Gastrocnemius medialis (tissue), 4 donors: ENCODE measurements at regions not wholly inside any gene's neighbourhood (a gene's known extent, or its start where the extent isn't known, plus 50 kb on each side); places are given as distances from the start of the nearest gene placed in this dataset.

Experiments used
- ATAC-seq, 2 donors: fragments of 150-250 bp; one replicate each; pipeline ENCODE4 v1.9.1; 2016
- DNase-seq, 2 donors: peaks; one replicate each; pipeline ENCODE4 v3.0.0-alpha.2; 2019
- H3K27ac ChIP-seq, 4 donors: fragments of 200-600 bp; sonication (generic); 1 replicate in 1 of 4; 2 replicates in 3 of 4; pipeline ENCODE4 v1.5.1; 2016 to 2018; ENCODE audit warnings: mild to moderate bottlenecking in 2 of 4, moderate library complexity in 1 of 4
- H3K27me3 ChIP-seq, 3 donors: fragments of 200-600 bp; sonication (generic) in 2 of 3; 1 replicate in 1 of 3; 2 replicates in 2 of 3; pipeline versions ENCODE4 v1.5.1 to v1.6.0; 2016 to 2019; ENCODE audit warnings: mild to moderate bottlenecking in 1 of 3, moderate library complexity in 1 of 3
- H3K36me3 ChIP-seq, 2 donors: fragments of 200-600 bp; sonication (generic) in 1 of 2; one replicate each; pipeline ENCODE4 v1.5.1; 2017 to 2018
- H3K4me1 ChIP-seq, 2 donors: fragments of 200-600 bp; sonication (generic) in 1 of 2; one replicate each; pipeline ENCODE4 v1.5.1; 2016 to 2017; ENCODE audit warnings: mild to moderate bottlenecking in 2 of 2
- H3K4me3 ChIP-seq, 4 donors: fragments of 200-600 bp; sonication (generic) in 3 of 4; 1 replicate in 1 of 4; 2 replicates in 3 of 4; pipeline ENCODE4 v1.5.1; 2016 to 2019; ENCODE audit warnings: mild to moderate bottlenecking in 2 of 4
- H3K9me3 ChIP-seq, 3 donors: fragments of 200-600 bp; sonication (generic) in 2 of 3; 1 replicate in 1 of 3; 2 replicates in 2 of 3; pipeline ENCODE4 v1.5.1; 2016 to 2019
- CTCF ChIP-seq, 5 experiments: fragments of 450-650 bp in 3 of 5; fragments of 200-600 bp in 2 of 5; sonication (generic) in 2 of 5; IDR thresholded peaks in 4 of 5; conservative IDR thresholded peaks in 1 of 5; 1 replicate in 4 of 5; 2 replicates in 1 of 5; pipeline ENCODE4 v1.5.1; 2016 to 2019; ENCODE audit warnings: antibody characterized with exemption in 5 of 5, mild to moderate bottlenecking in 3 of 5, moderate library complexity in 3 of 5
- POLR2A ChIP-seq, 2 donors: fragments of 450-650 bp; IDR thresholded peaks; one replicate each; pipeline ENCODE4 v1.6.1; 2017; ENCODE audit warnings: antibody characterized with exemption in 2 of 2, mild to moderate bottlenecking in 2 of 2, moderate library complexity in 2 of 2
- in situ Hi-C, 4 donors: fragments of 200-750 bp; cut with MboI; loops; one replicate each; pipeline versions ENCODE4 v1.15.0 to v1.8.0; 2017; ENCODE audit warnings: low sequenced_read_pairs in 4 of 4
- intact Hi-C: fragments of 100-400 bp; cut with DNase I; formaldehyde crosslinking; loops from one replicate; pipeline ENCODE4 v1.15.1; 2023; ENCODE audit warnings: low total_unique reads

- intact Hi-C loops, result no loop called here
- in situ Hi-C loops, result no loop called here
- ATAC-seq (no peak), DNase-seq (no peak)
- Histone ChIP-seq H3K27me3 (no peaks in the 10 kb centered on the region), H3K36me3 (no peaks in the 10 kb centered on the region), H3K27ac (no peak overlapping the region), H3K4me1 (no peaks in the 10 kb centered on the region), H3K9me3 (no peaks in the 10 kb centered on the region), H3K4me3 (no peak overlapping the region)
- no peak for TF ChIP-seq POLR2A (IDR thresholded peaks at IDR 0.05)
- TF ChIP-seq CTCF (IDR thresholded peaks at IDR 0.05 in 4 of 5, conservative IDR thresholded peaks at IDR 0.05 in 1 of 5), result no peak
Observed at GRCh38 chr5:4222821-4223220, 627.2 kb downstream of the IRX1 start.

- no peaks in the 10 kb centered on the region for H3K36me3 ChIP-seq
- no peak overlapping the region for H3K4me3 ChIP-seq
- H3K4me1 ChIP-seq, result no peaks in the 10 kb centered on the region
- in situ Hi-C loops, result no loop called here
- TF ChIP-seq CTCF (IDR thresholded peaks at IDR 0.05 in 4 of 5, conservative IDR thresholded peaks at IDR 0.05 in 1 of 5) (no peak), POLR2A (IDR thresholded peaks at IDR 0.05) (no peak)
- intact Hi-C loops, result no loop called here
- H3K9me3 ChIP-seq, result no peaks in the 10 kb centered on the region
- DNase-seq (no peak), ATAC-seq (no peak)
- no peak overlapping the region for H3K27ac ChIP-seq
- no peaks in the 10 kb centered on the region for H3K27me3 ChIP-seq
Observed at GRCh38 chr5:4225741-4226140, 630.1 kb downstream of the IRX1 start.

- DNase-seq, result no peak
- intact Hi-C loops (no loop called here), in situ Hi-C loops (no loop called here)
- H3K4me3 ChIP-seq, result no peak overlapping the region
- H3K4me1 ChIP-seq, result no peaks in the 10 kb centered on the region
- H3K27me3 ChIP-seq, result no peaks in the 10 kb centered on the region
- no peaks in the 10 kb centered on the region for H3K9me3 ChIP-seq
- no peak overlapping the region for H3K27ac ChIP-seq
- no peak for TF ChIP-seq CTCF (IDR thresholded peaks at IDR 0.05 in 4 of 5, conservative IDR thresholded peaks at IDR 0.05 in 1 of 5)
- TF ChIP-seq POLR2A (IDR thresholded peaks at IDR 0.05), result no peak
- ATAC-seq, result no peak
- H3K36me3 ChIP-seq, result no peaks in the 10 kb centered on the region
Observed at GRCh38 chr5:4226565-4226964, 630.9 kb downstream of the IRX1 start.

- Histone ChIP-seq H3K27me3 (no peaks in the 10 kb centered on the region), H3K27ac (no peak overlapping the region), H3K4me1 (no peaks in the 10 kb centered on the region), H3K9me3 (no peaks in the 10 kb centered on the region), H3K36me3 (no peaks in the 10 kb centered on the region), H3K4me3 (no peak overlapping the region)
- in situ Hi-C loops (no loop called here), intact Hi-C loops (no loop called here)
- TF ChIP-seq CTCF (IDR thresholded peaks at IDR 0.05 in 4 of 5, conservative IDR thresholded peaks at IDR 0.05 in 1 of 5) (no peak), POLR2A (IDR thresholded peaks at IDR 0.05) (no peak)
- no peak for ATAC-seq
- DNase-seq, result no peak
Observed at GRCh38 chr5:4228708-4229107, 633.1 kb downstream of the IRX1 start.
